ENCODE measurements at regions not wholly inside any gene's neighbourhood (a gene's known extent, or its start where the extent isn't known, plus 50 kb on each side); places are given as distances from the start of the nearest gene placed in this dataset.
"Not testable (repeated sequence)": the region's sequence is repeated elsewhere in the genome, so short reads cannot be mapped to it uniquely, and the experiment has no call there.

DNA sequence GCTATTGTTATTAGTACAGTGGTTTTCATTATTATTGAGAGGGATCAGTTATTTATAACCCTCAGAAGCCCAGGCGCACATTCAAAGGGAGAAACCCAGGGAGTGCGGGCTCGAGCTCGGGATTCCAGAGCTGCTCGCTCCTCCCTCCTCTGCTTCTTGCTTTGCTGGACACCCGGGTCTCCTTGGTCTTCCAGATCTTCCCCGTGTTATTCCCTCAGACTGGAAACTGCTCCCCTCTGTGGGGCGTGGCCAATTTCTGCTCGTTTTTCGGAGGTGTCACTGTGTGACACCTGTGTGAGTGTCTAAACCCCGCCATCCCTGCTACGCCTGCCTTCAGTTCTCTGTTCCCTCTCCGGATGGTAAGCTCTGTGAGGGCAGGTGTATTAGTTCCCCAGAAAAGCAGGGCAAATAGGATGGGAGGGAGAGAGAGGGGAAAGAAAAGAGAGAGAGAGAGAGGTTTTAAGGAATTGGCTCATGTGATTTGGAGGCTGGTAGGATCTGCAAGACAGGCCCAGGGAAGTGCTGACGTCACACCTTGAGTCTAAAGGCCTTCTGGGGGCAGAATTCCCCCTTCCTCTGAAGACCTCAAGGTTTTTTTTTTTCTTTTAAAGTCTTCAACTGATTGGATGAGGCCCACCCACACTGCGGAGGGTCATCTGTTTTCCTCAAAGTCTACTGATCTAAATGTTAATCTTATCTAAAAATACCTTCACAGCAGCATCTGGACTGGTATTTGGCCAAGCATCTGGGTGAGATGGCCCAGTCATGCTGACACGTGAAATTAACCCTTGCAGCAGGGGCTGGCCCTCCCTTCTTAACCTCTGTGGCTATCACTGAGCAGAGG lies 457.3 kb upstream of the ID2 start:
- DNase-seq = no peak

GRCh38 chr2:8225266-8225665 lies 456.6 kb upstream of the ID2 start:
- DNase-seq = no peak

DNA sequence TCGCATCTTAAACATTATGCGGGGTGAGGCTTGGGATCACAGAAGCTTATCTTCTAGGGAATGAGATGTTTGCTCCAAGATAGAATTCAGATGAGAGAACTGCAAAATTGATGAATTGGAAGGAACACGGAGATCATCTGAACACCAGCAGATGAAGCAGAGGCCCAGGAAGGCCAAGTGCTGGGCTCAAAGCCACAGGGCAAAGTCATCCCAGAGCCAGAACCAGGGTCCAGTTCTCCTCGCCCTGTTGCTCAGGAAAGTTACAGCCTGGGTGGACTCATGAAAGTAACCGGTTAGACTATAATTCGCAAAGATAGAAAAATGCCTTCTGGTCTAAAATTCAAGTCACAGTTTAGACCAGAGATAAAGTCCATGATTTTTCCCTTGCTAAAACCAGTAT lies 456.1 kb upstream of the ID2 start:
- no peak for DNase-seq

- no peak for DNase-seq
Measured at GRCh38 chr2:8229546-8229986, 452.3 kb upstream of the ID2 start.

GRCh38 chr2:8230466-8230865 lies 451.4 kb upstream of the ID2 start:
- DNase-seq = no peak

- no peak for DNase-seq
Measured at GRCh38 chr2:8231902-8232301, 450.0 kb upstream of the ID2 start.

- no peak for DNase-seq
Measured at GRCh38 chr2:8232871-8233270, 449.0 kb upstream of the ID2 start.

DNA sequence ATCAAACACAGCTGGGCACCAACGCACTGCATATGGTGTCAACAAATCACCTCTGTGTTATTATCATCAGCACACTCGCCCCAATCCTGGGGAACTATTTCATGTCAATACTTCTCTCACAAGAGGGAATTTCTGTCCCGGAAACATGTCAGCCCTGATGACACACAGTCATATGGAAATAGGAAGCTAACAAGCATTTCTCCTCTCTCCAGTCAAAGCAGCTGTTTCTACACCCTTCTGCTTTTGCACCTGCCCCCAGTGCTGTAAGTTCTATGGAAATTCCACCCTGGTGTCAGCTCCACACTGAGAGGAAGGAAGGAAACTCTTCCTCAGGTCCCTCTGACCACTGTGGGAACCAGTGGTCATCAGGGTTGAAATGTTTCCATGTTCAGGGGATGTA lies 447.6 kb upstream of the ID2 start:
- DNase-seq = no peak

DNA sequence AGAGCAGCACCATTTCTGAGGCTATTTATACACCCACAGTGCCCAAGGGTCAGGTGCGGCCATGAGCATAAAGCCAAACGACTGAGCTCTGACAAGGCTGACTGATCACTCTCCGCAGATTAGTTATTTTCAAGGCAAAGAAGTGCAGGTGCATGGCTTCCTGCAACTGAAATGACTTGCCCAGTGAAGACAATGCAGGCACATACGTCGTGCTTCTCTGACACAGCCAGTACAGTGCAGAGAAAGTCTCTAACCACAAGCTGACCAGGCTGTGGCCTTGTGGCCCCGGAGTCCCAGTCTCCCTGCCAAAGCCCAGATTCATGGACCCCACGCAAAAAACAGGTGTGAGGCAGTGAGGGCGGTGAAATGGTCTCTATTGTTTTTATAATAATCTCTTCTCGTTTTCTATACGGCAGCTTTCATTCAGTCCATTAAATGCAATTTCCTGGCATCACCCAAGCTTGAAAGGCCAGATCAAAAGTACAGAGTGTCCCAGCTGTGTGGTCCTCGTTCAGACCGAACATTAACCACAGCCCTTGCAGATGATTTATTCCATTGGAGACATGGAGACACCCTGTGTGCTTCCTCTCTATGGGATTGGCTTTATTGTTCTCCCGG lies 447.0 kb upstream of the ID2 start:
- no peak for DNase-seq

DNA sequence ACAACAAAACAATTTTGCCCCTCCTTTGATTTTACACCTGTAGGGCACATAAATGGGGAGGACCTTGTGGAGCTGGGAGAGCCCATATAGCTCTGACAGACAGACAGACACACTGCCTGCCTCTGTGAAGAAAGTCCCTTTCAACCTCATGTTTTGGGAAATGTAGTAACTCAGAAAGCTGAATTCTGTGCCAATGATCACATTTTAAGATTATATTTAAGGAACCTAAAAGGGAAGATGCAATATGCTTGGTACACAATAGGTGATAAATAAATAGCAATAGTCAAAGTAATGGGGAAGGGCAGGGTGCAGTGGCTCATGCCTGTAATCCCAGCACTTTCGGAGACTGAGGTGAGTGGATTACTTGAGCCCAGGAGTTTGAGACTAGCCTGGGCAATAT lies 446.4 kb upstream of the ID2 start:
- no peak for DNase-seq

DNA sequence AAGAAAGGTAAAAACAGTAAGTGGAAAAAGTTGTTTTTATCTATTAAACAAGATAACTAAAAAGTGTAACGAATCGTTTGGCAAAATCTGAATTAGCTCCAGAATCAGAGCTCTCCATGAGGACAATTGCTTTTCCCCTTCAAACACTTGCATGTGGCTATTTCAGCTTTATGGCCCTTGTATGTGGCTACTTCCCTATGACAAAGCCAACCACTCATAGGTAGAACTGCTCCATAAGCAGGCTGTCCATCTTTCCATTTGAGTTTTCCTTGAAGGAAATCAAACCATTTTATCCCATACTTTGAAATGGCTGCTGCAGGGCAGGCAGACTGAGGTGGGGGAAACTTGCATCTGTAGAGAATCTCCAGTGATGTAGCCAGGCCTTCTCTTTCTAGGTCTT lies 445.5 kb upstream of the ID2 start:
- DNase-seq = no peak

GRCh38 chr2:8238521-8239230 lies 443.2 kb upstream of the ID2 start:
- DNase-seq = no peak

DNA sequence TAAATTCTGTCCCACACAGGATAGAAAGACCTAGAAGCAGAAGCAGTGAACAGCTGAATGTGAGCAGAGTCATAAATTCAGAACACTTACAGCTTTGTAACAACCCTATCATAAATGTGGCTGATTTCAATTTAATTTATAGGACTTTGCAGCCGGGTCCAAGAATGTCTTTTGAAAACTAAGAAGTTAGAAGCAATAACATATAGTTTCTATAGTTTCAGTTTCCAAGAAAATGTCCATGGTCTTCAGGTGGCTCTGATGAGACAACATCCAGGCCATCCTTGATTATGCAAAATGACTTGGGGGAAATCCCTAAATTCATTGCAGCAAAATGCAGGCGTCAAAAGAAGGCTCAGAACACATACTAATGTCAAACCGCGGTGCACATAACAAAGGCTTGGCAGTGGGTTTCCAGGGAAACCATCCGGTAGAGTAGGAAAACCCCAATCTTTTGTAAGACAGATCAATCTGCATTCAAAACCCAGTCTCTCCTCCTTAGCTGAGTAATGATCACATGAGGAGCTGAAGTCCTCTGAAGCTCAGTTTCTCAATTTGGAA lies 442.2 kb upstream of the ID2 start:
- no peak for DNase-seq

DNA sequence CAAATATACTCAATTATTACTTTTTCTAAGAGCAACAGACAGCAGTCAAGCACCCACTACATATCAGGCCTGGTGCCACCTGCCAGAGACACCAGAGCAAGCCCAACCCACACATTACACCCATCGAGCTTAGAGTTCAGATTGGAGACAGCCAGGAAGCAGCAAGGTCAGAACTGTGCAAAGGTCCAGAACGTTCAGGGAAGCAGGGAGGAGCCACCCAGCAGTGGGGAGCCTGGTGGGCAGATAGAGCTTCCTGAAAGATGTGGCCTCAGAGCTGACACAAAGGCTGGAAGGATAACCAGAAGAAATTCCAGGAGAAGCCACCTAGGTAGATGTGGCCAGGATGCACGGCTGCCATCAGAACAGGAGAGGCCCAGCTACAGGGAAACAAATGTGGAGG lies 440.5 kb upstream of the ID2 start:
- DNase-seq = no peak

GRCh38 chr2:8242739-8243138 lies 439.1 kb upstream of the ID2 start:
- DNase-seq = no peak

DNA sequence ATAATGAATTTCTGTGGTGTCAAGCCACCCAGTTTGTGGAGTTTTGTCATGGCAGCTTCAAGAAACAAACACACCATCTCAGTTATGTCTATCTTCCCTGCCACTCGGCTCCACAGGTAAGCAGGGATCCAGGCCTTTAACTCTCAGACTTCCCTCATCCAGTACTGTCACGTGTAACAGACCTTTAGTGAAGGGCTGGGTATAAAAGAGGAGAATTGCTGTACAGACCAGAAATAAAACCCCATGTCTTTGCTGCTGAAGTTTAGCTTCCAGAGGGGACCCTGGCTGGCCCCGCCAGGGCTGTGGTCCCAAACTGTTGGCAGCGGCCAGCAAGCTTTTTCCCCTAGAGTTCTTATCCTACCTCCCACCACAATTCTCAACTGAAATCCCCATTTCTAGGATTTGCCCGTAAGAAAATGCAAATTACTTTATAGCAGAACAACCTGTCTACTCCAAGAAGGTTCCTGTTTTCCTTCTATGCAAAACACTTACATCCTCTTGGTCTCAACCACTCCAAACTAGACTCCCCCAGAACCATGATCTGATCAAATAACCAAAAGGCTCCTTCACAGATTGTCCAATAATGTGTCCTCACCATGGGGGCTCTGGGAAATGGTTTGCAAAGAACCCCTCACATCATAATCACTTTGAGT lies 438.0 kb upstream of the ID2 start:
- DNase-seq = no peak

- no peak for DNase-seq
Measured at GRCh38 chr2:8244639-8245038, 437.2 kb upstream of the ID2 start.

DNA sequence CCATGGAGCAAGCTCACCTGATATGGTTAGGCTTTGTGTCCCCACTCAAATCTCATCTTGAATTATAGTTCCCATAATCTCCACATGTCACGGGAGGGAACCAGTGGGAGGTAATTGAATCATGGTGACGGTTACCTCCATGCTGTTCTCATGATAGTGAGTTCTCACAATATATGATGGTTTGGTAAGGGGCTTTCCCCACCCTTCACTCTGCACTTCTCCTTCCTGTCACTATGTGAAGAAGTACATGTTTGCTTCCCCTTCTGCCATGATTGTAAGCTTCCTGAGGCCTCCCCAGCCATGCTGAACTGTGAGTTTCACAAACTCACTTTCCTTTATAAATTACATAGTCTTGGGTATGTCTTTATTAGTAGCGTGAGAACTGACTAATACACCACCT lies 435.7 kb upstream of the ID2 start:
- DNase-seq = no peak

DNA sequence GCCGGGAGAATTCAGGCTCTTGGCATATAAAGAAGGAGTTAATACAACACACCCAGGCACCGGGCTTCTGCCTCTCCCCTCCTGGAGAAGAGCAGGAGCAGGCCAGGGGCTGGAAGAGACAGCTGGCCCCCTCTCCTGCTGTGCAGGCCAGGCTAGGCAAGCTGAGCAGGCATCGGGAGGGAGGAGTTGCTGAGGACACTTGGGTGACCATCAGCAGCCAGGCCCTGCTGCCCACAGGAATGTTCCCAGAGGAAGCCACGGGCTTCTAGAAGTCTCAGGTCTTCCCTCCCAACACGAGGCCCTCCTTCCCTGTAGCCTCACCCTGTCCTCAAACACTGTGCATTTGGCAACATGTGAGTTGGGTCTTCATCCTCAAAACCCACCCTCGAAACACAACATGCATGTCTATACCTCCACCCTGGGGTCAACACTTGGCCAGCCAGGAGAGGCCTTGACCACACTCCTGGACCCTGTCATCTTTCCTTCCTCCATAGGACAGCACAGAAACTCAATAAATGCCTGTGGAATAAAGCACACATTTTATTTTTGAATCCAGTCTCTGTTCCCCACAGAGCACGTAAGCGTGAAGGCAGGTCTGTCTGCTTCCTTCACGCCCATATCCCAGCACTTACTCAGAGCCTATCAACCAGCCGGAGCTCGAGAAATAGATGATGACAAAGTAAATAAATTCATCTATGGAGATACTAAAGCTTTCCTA lies 433.8 kb upstream of the ID2 start:
- no peak for DNase-seq

DNA sequence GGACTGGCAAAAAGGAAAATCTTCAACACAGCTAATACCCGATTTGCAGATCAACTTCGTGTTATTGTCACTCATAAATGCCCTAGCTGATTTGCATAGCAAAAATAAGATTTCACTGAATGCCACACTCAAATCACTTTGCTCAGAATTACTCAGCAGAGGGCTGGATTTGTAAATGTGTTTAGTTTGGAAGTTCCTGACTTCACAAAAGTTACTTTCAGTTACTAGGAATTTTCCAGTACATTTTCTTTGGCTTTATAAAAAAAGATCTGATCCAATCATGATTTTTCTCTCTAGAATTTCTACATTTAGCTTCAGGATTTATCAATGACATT lies 433.3 kb upstream of the ID2 start:
- DNase-seq = no peak

GRCh38 chr2:8249141-8249540 lies 432.7 kb upstream of the ID2 start:
- DNase-seq = no peak

GRCh38 chr2:8249769-8250168 lies 432.1 kb upstream of the ID2 start:
- DNase-seq = no peak

DNA sequence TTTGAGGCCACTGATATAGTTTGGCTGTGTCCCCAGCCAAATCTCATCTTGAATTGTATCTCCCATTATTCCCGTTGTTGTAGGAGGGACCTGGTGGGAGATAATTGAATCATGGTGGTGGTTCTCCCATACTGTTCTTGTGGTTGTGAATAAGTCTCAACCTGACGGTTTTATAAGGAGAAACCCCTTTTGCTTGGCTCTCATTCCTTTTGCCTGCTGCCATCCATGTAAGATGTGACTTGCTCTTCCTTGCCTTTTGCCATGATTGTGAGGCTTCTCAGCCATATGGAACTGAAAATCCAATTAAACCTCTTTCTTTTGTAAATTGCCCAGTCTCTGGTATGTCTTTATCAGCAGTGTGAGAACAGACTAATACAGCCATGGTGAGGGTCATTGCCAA lies 431.6 kb upstream of the ID2 start:
- DNase-seq = not testable (repeated sequence)

Measured in GOT3 (cell line).